ENCODE measurements at regions not wholly inside any gene's neighbourhood (a gene's known extent, or its start where the extent isn't known, plus 50 kb on each side); places are given as distances from the start of the nearest gene placed in this dataset.
A peak's percentile ranks its signal among the peaks of the same experiment; 100 is the strongest.

DNA sequence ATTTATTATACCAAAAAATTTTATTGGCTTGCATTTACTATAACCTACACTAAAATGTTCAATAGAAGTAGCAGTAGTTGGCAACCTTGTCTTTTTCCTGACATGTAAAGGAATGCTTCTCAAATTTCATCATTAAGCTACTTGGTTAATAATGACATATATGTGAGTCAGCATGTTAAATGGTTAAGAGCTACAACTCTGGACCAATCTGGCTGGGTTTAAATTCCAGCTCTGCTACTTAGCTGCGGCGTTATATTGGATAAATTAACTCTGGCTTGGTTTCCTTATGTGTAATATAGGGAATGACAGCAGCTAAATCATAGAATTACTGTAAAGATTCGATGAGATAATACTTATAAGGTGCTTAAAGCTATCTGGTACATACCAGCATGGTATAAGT lies 53.7 kb upstream of the OTOGL start:
- peak; percentile 41 for DNase-seq (ENCODE audit: low read depth)
- H3K4me3 ChIP-seq (ENCODE audit: low read depth, low read length) = no peak overlapping the region
- no peak for TF ChIP-seq CTCF (IDR thresholded peaks at IDR 0.05; ENCODE audit: low read depth, low read length, missing control alignments)
- in situ Hi-C loops (cut with HindIII; ENCODE audit: low sequenced_read_pairs) = no loop called here

GRCh38 chr12:80044694-80045046 lies 54.7 kb upstream of the OTOGL start:
- DNase-seq (ENCODE audit: low read depth) = peak; percentile 73
- in situ Hi-C loops (cut with HindIII; ENCODE audit: low sequenced_read_pairs) = no loop called here
- no peak for TF ChIP-seq CTCF (IDR thresholded peaks at IDR 0.05; ENCODE audit: low read depth, low read length, missing control alignments)
- H3K4me3 ChIP-seq (ENCODE audit: low read depth, low read length) = no peak overlapping the region

GRCh38 chr12:80041692-80042091 lies 57.6 kb upstream of the OTOGL start:
- DNase-seq (ENCODE audit: low read depth) = peak; percentile 63
- no peak for TF ChIP-seq CTCF (IDR thresholded peaks at IDR 0.05; ENCODE audit: low read depth, low read length, missing control alignments)
- in situ Hi-C loops (cut with HindIII; ENCODE audit: low sequenced_read_pairs) = no loop called here
- H3K4me3 ChIP-seq (ENCODE audit: low read depth, low read length) = no peak overlapping the region

- no peak overlapping the region for H3K4me3 ChIP-seq (ENCODE audit: low read depth, low read length)
- no peak for DNase-seq (ENCODE audit: low read depth)
- TF ChIP-seq CTCF (IDR thresholded peaks at IDR 0.05; ENCODE audit: low read depth, low read length, missing control alignments) = no peak
- in situ Hi-C loops (cut with HindIII; ENCODE audit: low sequenced_read_pairs) = no loop called here
Observed at GRCh38 chr12:80041071-80041470, 58.3 kb upstream of the OTOGL start.

- H3K4me3 ChIP-seq (ENCODE audit: low read depth, low read length) = no peak overlapping the region
- in situ Hi-C loops (cut with HindIII; ENCODE audit: low sequenced_read_pairs) = no loop called here
- no peak for DNase-seq (ENCODE audit: low read depth)
- no peak for TF ChIP-seq CTCF (IDR thresholded peaks at IDR 0.05; ENCODE audit: low read depth, low read length, missing control alignments)
Observed at GRCh38 chr12:80040075-80040738, 59.1 kb upstream of the OTOGL start.

DNA sequence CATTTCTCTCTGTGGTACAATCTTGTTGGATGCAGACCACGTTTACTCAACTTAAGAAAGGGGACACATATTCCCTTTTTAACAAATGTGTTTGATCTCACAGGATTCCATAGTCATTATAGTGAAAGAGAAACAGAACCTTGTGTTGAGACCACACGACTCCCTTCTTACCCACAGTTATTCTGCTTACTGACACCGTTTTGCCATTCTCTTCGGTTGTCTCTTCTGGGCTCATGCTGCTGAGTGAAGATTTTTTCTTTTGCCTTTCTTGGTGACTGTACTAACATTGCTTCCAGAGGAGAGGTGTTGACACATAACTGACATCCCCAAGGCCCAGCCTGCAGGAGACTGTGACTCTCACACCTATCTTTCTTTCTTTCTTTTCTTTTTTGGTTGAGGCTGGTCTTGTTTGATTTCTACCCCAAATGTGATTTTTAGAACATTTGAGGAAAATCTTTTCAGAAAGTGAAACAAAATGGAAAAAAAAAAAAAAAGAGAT lies 61.2 kb upstream of the OTOGL start:
- TF ChIP-seq CTCF (IDR thresholded peaks at IDR 0.05; ENCODE audit: low read depth, low read length, missing control alignments) = no peak
- DNase-seq (ENCODE audit: low read depth) = no peak
- H3K4me3 ChIP-seq (ENCODE audit: low read depth, low read length) = no peak overlapping the region
- in situ Hi-C loops (cut with HindIII; ENCODE audit: low sequenced_read_pairs) = no loop called here

Data from astrocyte of the cerebellum (primary cell).